ENCODE measurements at regions not wholly inside any gene's neighbourhood (a gene's known extent, or its start where the extent isn't known, plus 50 kb on each side); places are given as distances from the start of the nearest gene placed in this dataset.

DNA sequence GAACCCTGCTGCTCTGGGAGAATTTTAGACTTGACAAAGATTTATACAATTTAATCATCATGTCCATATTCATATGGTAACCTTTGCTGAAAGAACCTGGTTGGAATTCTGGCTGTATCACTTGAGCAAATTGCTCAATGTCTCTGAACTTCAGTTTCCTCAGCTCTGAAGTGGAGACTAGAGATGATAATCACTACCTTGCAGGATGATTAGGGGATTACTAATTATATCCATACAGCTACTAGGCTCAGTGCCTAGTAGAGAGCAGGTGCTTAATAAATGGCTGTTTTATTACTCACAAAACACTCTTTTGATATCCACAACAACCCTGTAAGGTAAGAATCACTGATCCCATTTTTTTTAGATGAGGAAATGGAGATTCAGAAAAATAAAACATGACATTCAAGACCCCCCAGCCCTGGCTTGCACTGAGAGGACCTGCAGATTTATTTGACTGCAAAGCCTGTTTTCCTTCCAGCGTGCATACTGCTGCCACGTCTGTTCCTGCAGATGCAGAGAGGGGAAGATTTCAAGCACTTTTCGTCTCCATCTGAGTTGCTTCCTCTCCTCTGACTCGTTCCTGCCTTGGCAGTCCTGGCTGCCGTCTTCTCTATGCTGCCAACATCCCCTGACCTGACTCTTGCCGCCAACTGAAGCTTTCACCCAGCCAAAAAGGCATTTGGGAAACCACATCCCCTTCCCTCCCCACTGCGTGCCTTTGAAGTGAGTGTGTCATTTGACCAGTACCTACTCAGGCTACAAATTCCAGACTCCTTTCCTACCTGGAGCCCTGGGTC lies 203.0 kb downstream of the PLPP3 start:
- no peak for TF ChIP-seq CTCF (IDR thresholded peaks at IDR 0.05)
- TF ChIP-seq POLR2A (IDR thresholded peaks at IDR 0.05), result no peak

Measured in testis (tissue), 2 donors.